ENCODE measurements at regions not wholly inside any gene's neighbourhood (a gene's known extent, or its start where the extent isn't known, plus 50 kb on each side); places are given as distances from the start of the nearest gene placed in this dataset.

GRCh38 chr5:73282923-73283322 is 109.9 kb downstream of the TMEM174 start:
- Mint-ChIP-seq H3K27ac (no peak overlapping the region), H3K4me3 (no peak overlapping the region), H3K4me1 (no peaks in the 10 kb centered on the region), H3K27me3 (peaks cover 53% of the 10 kb centered on the region), H3K36me3 (peaks cover 2% of the 10 kb centered on the region), H3K9me3 (peaks cover 5% of the 10 kb centered on the region)
- no peak for DNase-seq

GRCh38 chr5:73282383-73282782 is 109.4 kb downstream of the TMEM174 start:
- Mint-ChIP-seq H3K9me3 (peaks cover 2% of the 10 kb centered on the region), H3K27ac (no peak overlapping the region), H3K4me1 (no peaks in the 10 kb centered on the region), H3K4me3 (no peak overlapping the region), H3K36me3 (peaks cover 2% of the 10 kb centered on the region), H3K27me3 (peaks cover 58% of the 10 kb centered on the region)
- no peak for DNase-seq

- no peaks in the 10 kb centered on the region for H3K9me3 Mint-ChIP-seq
- no peaks in the 10 kb centered on the region for H3K36me3 Mint-ChIP-seq
- H3K4me3 Mint-ChIP-seq, result no peak overlapping the region
- peaks cover 59% of the 10 kb centered on the region for H3K27me3 Mint-ChIP-seq
- H3K27ac Mint-ChIP-seq, result no peak overlapping the region
- no peak for DNase-seq
- no peaks in the 10 kb centered on the region for H3K4me1 Mint-ChIP-seq
Measured at GRCh38 chr5:73280821-73281746, 108.1 kb downstream of the TMEM174 start.

GRCh38 chr5:73280386-73280785 is 107.4 kb downstream of the TMEM174 start:
- peaks cover 56% of the 10 kb centered on the region for H3K27me3 Mint-ChIP-seq

GRCh38 chr5:73279805-73280204 is 106.8 kb downstream of the TMEM174 start:
- no peak for DNase-seq
- Mint-ChIP-seq H3K4me1 (no peaks in the 10 kb centered on the region), H3K27ac (no peak overlapping the region), H3K27me3 (peaks cover 55% of the 10 kb centered on the region), H3K36me3 (no peaks in the 10 kb centered on the region), H3K4me3 (no peak overlapping the region), H3K9me3 (no peaks in the 10 kb centered on the region)

More at GRCh38 chr5:73280386-73280785, 107.4 kb downstream of the TMEM174 start:
- no peak for DNase-seq
- Mint-ChIP-seq H3K27ac (no peak overlapping the region), H3K36me3 (no peaks in the 10 kb centered on the region), H3K9me3 (no peaks in the 10 kb centered on the region), H3K4me3 (no peak overlapping the region), H3K4me1 (no peaks in the 10 kb centered on the region)

GRCh38 chr5:73278693-73279092 is 105.7 kb downstream of the TMEM174 start:
- peaks cover 49% of the 10 kb centered on the region for H3K27me3 Mint-ChIP-seq
- H3K4me1 Mint-ChIP-seq, result no peaks in the 10 kb centered on the region
- no peak for DNase-seq
- H3K4me3 Mint-ChIP-seq, result no peak overlapping the region
- H3K36me3 Mint-ChIP-seq, result no peaks in the 10 kb centered on the region
- no peaks in the 10 kb centered on the region for H3K9me3 Mint-ChIP-seq
- no peak overlapping the region for H3K27ac Mint-ChIP-seq

DNA sequence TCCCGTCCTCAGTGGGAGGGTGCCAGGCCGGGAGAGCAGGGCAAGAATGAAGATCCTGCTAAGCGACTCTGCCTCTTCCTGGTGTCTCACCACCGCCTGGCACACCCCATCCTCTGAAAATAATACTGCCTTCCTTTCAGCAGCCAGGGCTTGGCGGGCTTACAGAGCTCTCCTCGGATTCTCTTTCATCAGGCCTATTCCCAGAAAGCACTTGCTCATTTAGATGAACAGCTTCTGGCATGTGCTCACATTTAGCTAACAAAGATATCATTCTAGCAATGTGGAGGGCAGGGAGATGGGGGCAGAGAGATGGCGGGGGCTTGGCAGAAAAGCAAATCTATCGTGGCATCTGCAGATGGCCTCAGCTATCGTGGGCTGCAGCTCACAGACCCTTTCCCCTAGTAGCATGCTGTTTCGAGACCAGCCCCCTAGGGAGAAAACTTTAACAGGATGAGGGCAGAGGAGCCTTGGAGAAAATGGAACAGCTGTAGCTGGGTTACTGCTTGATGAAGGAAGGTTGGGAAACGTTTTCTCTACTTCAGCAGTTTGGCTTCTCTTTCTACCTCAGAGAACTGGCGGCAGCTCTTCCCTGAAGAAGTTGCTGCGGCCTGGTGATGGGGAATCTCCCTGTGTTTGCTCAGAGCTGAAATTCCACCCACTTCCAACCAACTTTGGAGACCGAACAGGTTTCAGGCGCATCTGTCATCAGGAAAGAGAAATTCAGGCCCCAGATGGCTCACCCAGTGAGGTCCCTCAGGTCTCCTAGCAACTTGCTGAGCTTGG is 102.1 kb downstream of the TMEM174 start:
- Mint-ChIP-seq H3K36me3 (no peaks in the 10 kb centered on the region), H3K27ac (no peak overlapping the region), H3K4me1 (no peaks in the 10 kb centered on the region), H3K27me3 (peaks cover 46% of the 10 kb centered on the region), H3K4me3 (no peak overlapping the region), H3K9me3 (no peaks in the 10 kb centered on the region)
- no peak for DNase-seq

GRCh38 chr5:73274121-73274520 is 101.1 kb downstream of the TMEM174 start:
- H3K27me3 Mint-ChIP-seq, result peaks cover 39% of the 10 kb centered on the region
- H3K4me1 Mint-ChIP-seq, result no peaks in the 10 kb centered on the region
- DNase-seq, result no peak
- no peak overlapping the region for H3K27ac Mint-ChIP-seq
- no peak overlapping the region for H3K4me3 Mint-ChIP-seq
- H3K36me3 Mint-ChIP-seq, result no peaks in the 10 kb centered on the region
- H3K9me3 Mint-ChIP-seq, result no peaks in the 10 kb centered on the region

- Mint-ChIP-seq H3K27ac (no peak overlapping the region), H3K4me1 (no peaks in the 10 kb centered on the region), H3K36me3 (no peaks in the 10 kb centered on the region), H3K27me3 (peaks cover 39% of the 10 kb centered on the region), H3K4me3 (no peak overlapping the region), H3K9me3 (no peaks in the 10 kb centered on the region)
- DNase-seq, result no peak
Measured at GRCh38 chr5:73273379-73274050, 100.5 kb downstream of the TMEM174 start.

- no peaks in the 10 kb centered on the region for H3K36me3 Mint-ChIP-seq
- DNase-seq, result no peak
- H3K27me3 Mint-ChIP-seq, result peaks cover 34% of the 10 kb centered on the region
- H3K4me3 Mint-ChIP-seq, result no peak overlapping the region
- H3K9me3 Mint-ChIP-seq, result no peaks in the 10 kb centered on the region
- H3K4me1 Mint-ChIP-seq, result no peaks in the 10 kb centered on the region
- no peak overlapping the region for H3K27ac Mint-ChIP-seq
Measured at GRCh38 chr5:73272351-73272750, 99.4 kb downstream of the TMEM174 start.

- Mint-ChIP-seq H3K36me3 (no peaks in the 10 kb centered on the region), H3K9me3 (no peaks in the 10 kb centered on the region), H3K4me3 (no peak overlapping the region), H3K27ac (no peak overlapping the region), H3K4me1 (no peaks in the 10 kb centered on the region), H3K27me3 (peaks cover 48% of the 10 kb centered on the region)
- no peak for DNase-seq
Measured at GRCh38 chr5:73268826-73269225, 95.8 kb downstream of the TMEM174 start.

GRCh38 chr5:73267766-73268435 is 94.9 kb downstream of the TMEM174 start:
- Mint-ChIP-seq H3K9me3 (no peaks in the 10 kb centered on the region), H3K27me3 (peaks cover 43% of the 10 kb centered on the region), H3K4me3 (no peak overlapping the region), H3K4me1 (no peaks in the 10 kb centered on the region), H3K36me3 (no peaks in the 10 kb centered on the region), H3K27ac (no peak overlapping the region)
- no peak for DNase-seq

- Mint-ChIP-seq H3K4me3 (no peak overlapping the region), H3K4me1 (no peaks in the 10 kb centered on the region), H3K27ac (no peak overlapping the region), H3K36me3 (no peaks in the 10 kb centered on the region), H3K9me3 (no peaks in the 10 kb centered on the region), H3K27me3 (peaks cover 36% of the 10 kb centered on the region)
- DNase-seq, result no peak
Measured at GRCh38 chr5:73266925-73267765, 94.2 kb downstream of the TMEM174 start.

GRCh38 chr5:73266176-73266738 is 93.3 kb downstream of the TMEM174 start:
- Mint-ChIP-seq H3K4me1 (no peaks in the 10 kb centered on the region), H3K36me3 (no peaks in the 10 kb centered on the region), H3K27me3 (peaks cover 39% of the 10 kb centered on the region), H3K9me3 (no peaks in the 10 kb centered on the region), H3K27ac (no peak overlapping the region), H3K4me3 (no peak overlapping the region)
- DNase-seq, result no peak

Measured in activated naive CD8-positive, alpha-beta T cell treated with anti-CD3 and anti-CD28 coated beads for 36 hours (primary cell).